Aorta (tissue), 5 donors: ENCODE measurements at regions not wholly inside any gene's neighbourhood (a gene's known extent, or its start where the extent isn't known, plus 50 kb on each side); places are given as distances from the start of the nearest gene placed in this dataset.

Experiments
- ATAC-seq: fragments of 200-7000 bp; cut with Tn5 transposase; one replicate; pipeline ENCODE4 v1.9.1; 2022; ENCODE audit warnings: moderate library complexity; ENCODE audit not compliant: low FRiP score
- DNase-seq, 2 donors: peaks; one replicate each; pipeline ENCODE4 v3.0.0-alpha.2; 2020
- H3K27ac ChIP-seq, 2 donors: one replicate each; pipeline ENCODE4 v1.5.1; 2013; ENCODE audit warnings: low read length in 2 of 2, mild to moderate bottlenecking in 2 of 2, moderate library complexity in 2 of 2, control low read depth in 1 of 2, inconsistent platforms in 1 of 2, low read depth in 1 of 2
- H3K27me3 ChIP-seq, 2 donors: one replicate each; pipeline ENCODE4 v1.6.1; 2013; ENCODE audit warnings: control low read depth in 1 of 2, low read length in 1 of 2, mild to moderate bottlenecking in 1 of 2, moderate library complexity in 1 of 2; ENCODE audit not compliant: insufficient read depth in 2 of 2, control insufficient read depth in 1 of 2
- H3K36me3 ChIP-seq, 2 donors: one replicate each; pipeline ENCODE4 v1.6.1; 2013; ENCODE audit warnings: control low read depth in 1 of 2, low read length in 1 of 2, mild to moderate bottlenecking in 1 of 2; ENCODE audit not compliant: insufficient read depth in 2 of 2, control insufficient read depth in 1 of 2
- H3K4me1 ChIP-seq, 2 donors: one replicate each; pipeline ENCODE4 v1.6.1; 2013; ENCODE audit warnings: low read length in 2 of 2, control low read depth in 1 of 2, mild to moderate bottlenecking in 1 of 2, moderate library complexity in 1 of 2; ENCODE audit not compliant: insufficient read depth in 2 of 2, control insufficient read depth in 1 of 2
- H3K4me3 ChIP-seq, 2 donors: one replicate each; pipeline ENCODE4 v1.5.1; 2013; ENCODE audit warnings: low read length in 2 of 2, control low read depth in 1 of 2, mild to moderate bottlenecking in 1 of 2
- H3K9me3 ChIP-seq: one replicate; pipeline ENCODE4 v1.6.1; 2013; ENCODE audit warnings: mild to moderate bottlenecking, low read length; ENCODE audit not compliant: control insufficient read depth
- whole genome bisulfite sequencing, 2 donors: extraction: QIAGEN DNeasy Blood & Tissue Kit; methylation state at CpG; one replicate each; pipeline ENCODE4 v1.1.7; 2013; 5-methylcytosine and 5-hydroxymethylcytosine counted together
- intact Hi-C, 2 donors: fragments of 100-400 bp; cut with DNase I; formaldehyde crosslinking; loops; one replicate each; pipeline versions ENCODE4 v1.14.2 to v1.15.0; 2022
- donor health status: healthy with polysubstance abuse.
- donor health status: Bipolar disorder and iron deficiency.
- donor health status: DM: no; HTN: no; CAD: no.
- donor health status: DM: no; HTN: no; CAD: no.
- donor health status: DM: yes; HTN: yes; CAD: no.

GRCh38 chr12:33676866-33677265, 237.2 kb upstream of the SYT10 start:
- Histone ChIP-seq H3K27ac (no peak overlapping the region), H3K4me3 (no peak overlapping the region), H3K4me1 (no peaks in the 10 kb centered on the region), H3K36me3 (no peaks in the 10 kb centered on the region), H3K27me3 (no peaks in the 10 kb centered on the region), H3K9me3 (no peaks in the 10 kb centered on the region)
- 6 to 10% methylated on average over 1 of the region's 1 CpG for WGBS, 2 donors
- ATAC-seq (no peak), DNase-seq (no peak)
- intact Hi-C loops: no loop called here

- intact Hi-C loops: no loop called here
- Histone ChIP-seq H3K4me3 (no peak overlapping the region), H3K27ac (no peak overlapping the region), H3K36me3 (no peaks in the 10 kb centered on the region), H3K9me3 (no peaks in the 10 kb centered on the region), H3K27me3 (no peaks in the 10 kb centered on the region), H3K4me1 (no peaks in the 10 kb centered on the region)
- WGBS, 2 donors: 78 to 80% methylated on average over 8 of the region's 8 CpGs
- DNase-seq: no peak
- ATAC-seq: no peak
These were observed 238.8 kb upstream of the SYT10 start for GRCh38 chr12:33678221-33678964.

- H3K4me1 ChIP-seq: no peaks in the 10 kb centered on the region
- ATAC-seq: no peak
- intact Hi-C loops: no loop called here
- WGBS, 2 donors: 75 to 83% methylated on average over 1 of the region's 1 CpG
- no peak overlapping the region for H3K27ac ChIP-seq
- no peaks in the 10 kb centered on the region for H3K9me3 ChIP-seq
- H3K27me3 ChIP-seq: no peaks in the 10 kb centered on the region
- H3K36me3 ChIP-seq: no peaks in the 10 kb centered on the region
- no peak for DNase-seq
- H3K4me3 ChIP-seq: no peak overlapping the region
These were observed 250.9 kb upstream of the SYT10 start for GRCh38 chr12:33690562-33690961.

- no peaks in the 10 kb centered on the region for H3K36me3 ChIP-seq
- no peaks in the 10 kb centered on the region for H3K27me3 ChIP-seq
- H3K9me3 ChIP-seq: no peaks in the 10 kb centered on the region
- no peaks in the 10 kb centered on the region for H3K4me1 ChIP-seq
- 63 to 69% methylated on average over 1 of the region's 1 CpG for WGBS, 2 donors
- no peak overlapping the region for H3K4me3 ChIP-seq
- no peak for ATAC-seq
- no peak overlapping the region for H3K27ac ChIP-seq
- no peak for DNase-seq
- intact Hi-C loops: no loop called here
These were observed 263.6 kb upstream of the SYT10 start for GRCh38 chr12:33703221-33703620.

- intact Hi-C loops: no loop called here
- H3K4me3 ChIP-seq: no peak overlapping the region
- 80% methylated on average over 1 of the region's 1 CpG for WGBS, 2 donors
These were observed 267.3 kb upstream of the SYT10 start for GRCh38 chr12:33706927-33707326.

GRCh38 chr12:33708935-33709334, 269.3 kb upstream of the SYT10 start:
- intact Hi-C loops: no loop called here
- H3K9me3 ChIP-seq: no peaks in the 10 kb centered on the region
- no peak for DNase-seq
- ATAC-seq: no peak
- 66 to 70% methylated on average over 3 of the region's 3 CpGs for WGBS, 2 donors
- no peaks in the 10 kb centered on the region for H3K4me1 ChIP-seq
- H3K4me3 ChIP-seq: no peak overlapping the region
- H3K36me3 ChIP-seq: no peaks in the 10 kb centered on the region
- no peak overlapping the region for H3K27ac ChIP-seq
- H3K27me3 ChIP-seq: no peaks in the 10 kb centered on the region

More at GRCh38 chr12:33706927-33707326, 267.3 kb upstream of the SYT10 start:
- no peak for ATAC-seq
- no peaks in the 10 kb centered on the region for H3K9me3 ChIP-seq
- H3K4me1 ChIP-seq: no peaks in the 10 kb centered on the region
- DNase-seq: no peak
- no peaks in the 10 kb centered on the region for H3K36me3 ChIP-seq
- H3K27ac ChIP-seq: no peak overlapping the region
- no peaks in the 10 kb centered on the region for H3K27me3 ChIP-seq

GRCh38 chr12:33710548-33710947, 270.9 kb upstream of the SYT10 start:
- WGBS, 2 donors: 76 to 80% methylated on average over 2 of the region's 2 CpGs
- DNase-seq (no peak), ATAC-seq (no peak)
- H3K4me3 ChIP-seq: no peak overlapping the region
- H3K9me3 ChIP-seq: no peaks in the 10 kb centered on the region
- H3K4me1 ChIP-seq: no peaks in the 10 kb centered on the region
- no peaks in the 10 kb centered on the region for H3K36me3 ChIP-seq
- H3K27me3 ChIP-seq: no peaks in the 10 kb centered on the region
- no peak overlapping the region for H3K27ac ChIP-seq
- intact Hi-C loops: no loop called here

GRCh38 chr12:33718631-33719030, 279.0 kb upstream of the SYT10 start:
- H3K36me3 ChIP-seq: no peaks in the 10 kb centered on the region
- no peak for DNase-seq
- ATAC-seq: no peak
- no peaks in the 10 kb centered on the region for H3K27me3 ChIP-seq
- H3K9me3 ChIP-seq: no peaks in the 10 kb centered on the region
- no peak overlapping the region for H3K4me3 ChIP-seq
- intact Hi-C loops: no loop called here
- 69 to 79% methylated on average over 2 of the region's 2 CpGs for WGBS, 2 donors
- no peaks in the 10 kb centered on the region for H3K4me1 ChIP-seq
- H3K27ac ChIP-seq: no peak overlapping the region

GRCh38 chr12:33721561-33721960, 281.9 kb upstream of the SYT10 start:
- no peak overlapping the region for H3K27ac ChIP-seq
- no peaks in the 10 kb centered on the region for H3K36me3 ChIP-seq
- H3K27me3 ChIP-seq: no peaks in the 10 kb centered on the region
- 66 to 76% methylated on average over 2 of the region's 2 CpGs for WGBS, 2 donors
- no peak for DNase-seq
- intact Hi-C loops: no loop called here
- no peak overlapping the region for H3K4me3 ChIP-seq
- no peak for ATAC-seq
- H3K9me3 ChIP-seq: no peaks in the 10 kb centered on the region
- H3K4me1 ChIP-seq: no peaks in the 10 kb centered on the region
